ENCODE measurements at regions not wholly inside any gene's neighbourhood (a gene's known extent, or its start where the extent isn't known, plus 50 kb on each side); places are given as distances from the start of the nearest gene placed in this dataset.

DNA sequence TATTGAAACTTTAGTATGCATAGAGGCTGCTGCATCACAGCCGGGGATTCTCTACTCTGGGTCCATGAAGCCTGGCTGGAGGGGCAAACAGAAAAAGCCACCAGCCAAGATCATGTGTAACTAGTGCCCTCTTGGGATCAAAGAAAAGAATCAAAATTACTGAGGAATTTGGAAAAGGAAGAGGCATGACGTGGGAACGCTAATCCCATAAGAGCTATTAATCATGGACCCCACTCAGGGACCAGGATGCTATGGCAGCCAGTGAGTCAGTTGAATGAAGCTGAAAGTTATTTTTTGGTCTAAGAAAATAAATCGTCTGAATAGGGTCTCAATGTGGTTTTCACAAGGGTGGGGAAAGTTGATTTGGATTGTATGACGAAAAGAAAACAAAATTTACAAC is 1165.1 kb downstream of the ROBO2 start:
- no peak for TF ChIP-seq CTCF (conservative IDR thresholded peaks at IDR 0.05; ENCODE audit: low read length)
- no peak for TF ChIP-seq EZH2phosphoT487 (IDR thresholded peaks at IDR 0.05; ENCODE audit: borderline replicate concordance, low read depth, low read length)
